ENCODE measurements at regions not wholly inside any gene's neighbourhood (a gene's known extent, or its start where the extent isn't known, plus 50 kb on each side); places are given as distances from the start of the nearest gene placed in this dataset.

- no peak for DNase-seq (ENCODE audit: extremely low read depth, low read depth)
- no peak overlapping the region for H3K4me3 ChIP-seq (replicated peaks; ENCODE audit: low read depth, low read length)
- no peak for TF ChIP-seq CTCF (IDR thresholded peaks at IDR 0.05; ENCODE audit: low read depth, low read length, missing control alignments)
Measured at GRCh38 chr10:78353636-78354035, 320.0 kb downstream of the RPS24 start.

GRCh38 chr10:78354101-78354500, 320.4 kb downstream of the RPS24 start:
- no peak for DNase-seq (ENCODE audit: extremely low read depth, low read depth)
- no peak for TF ChIP-seq CTCF (IDR thresholded peaks at IDR 0.05; ENCODE audit: low read depth, low read length, missing control alignments)
- no peak overlapping the region for H3K4me3 ChIP-seq (replicated peaks; ENCODE audit: low read depth, low read length)

- no peak for DNase-seq (ENCODE audit: extremely low read depth, low read depth)
- H3K4me3 ChIP-seq (replicated peaks; ENCODE audit: low read depth, low read length), result no peak overlapping the region
- TF ChIP-seq CTCF (IDR thresholded peaks at IDR 0.05; ENCODE audit: low read depth, low read length, missing control alignments), result no peak
Measured at GRCh38 chr10:78356291-78356900, 322.7 kb downstream of the RPS24 start.

GRCh38 chr10:78357141-78358063, 323.7 kb downstream of the RPS24 start:
- DNase-seq (ENCODE audit: extremely low read depth, low read depth), result no peak
- no peak overlapping the region for H3K4me3 ChIP-seq (replicated peaks; ENCODE audit: low read depth, low read length)
- no peak for TF ChIP-seq CTCF (IDR thresholded peaks at IDR 0.05; ENCODE audit: low read depth, low read length, missing control alignments)

- no peak overlapping the region for H3K4me3 ChIP-seq (replicated peaks; ENCODE audit: low read depth, low read length)
- no peak for DNase-seq (ENCODE audit: extremely low read depth, low read depth)
- no peak for TF ChIP-seq CTCF (IDR thresholded peaks at IDR 0.05; ENCODE audit: low read depth, low read length, missing control alignments)
Measured at GRCh38 chr10:78358351-78358750, 324.7 kb downstream of the RPS24 start.

GRCh38 chr10:78358982-78359381, 325.3 kb downstream of the RPS24 start:
- no peak overlapping the region for H3K4me3 ChIP-seq (replicated peaks; ENCODE audit: low read depth, low read length)
- TF ChIP-seq CTCF (IDR thresholded peaks at IDR 0.05; ENCODE audit: low read depth, low read length, missing control alignments), result no peak

More at GRCh38 chr10:78358982-78359381, 325.3 kb downstream of the RPS24 start:
- DNase-seq (ENCODE audit: extremely low read depth, low read depth), result no peak
